ENCODE measurements at regions not wholly inside any gene's neighbourhood (a gene's known extent, or its start where the extent isn't known, plus 50 kb on each side); places are given as distances from the start of the nearest gene placed in this dataset.
A peak's percentile ranks its signal among the peaks of the same experiment; 100 is the strongest.

DNA sequence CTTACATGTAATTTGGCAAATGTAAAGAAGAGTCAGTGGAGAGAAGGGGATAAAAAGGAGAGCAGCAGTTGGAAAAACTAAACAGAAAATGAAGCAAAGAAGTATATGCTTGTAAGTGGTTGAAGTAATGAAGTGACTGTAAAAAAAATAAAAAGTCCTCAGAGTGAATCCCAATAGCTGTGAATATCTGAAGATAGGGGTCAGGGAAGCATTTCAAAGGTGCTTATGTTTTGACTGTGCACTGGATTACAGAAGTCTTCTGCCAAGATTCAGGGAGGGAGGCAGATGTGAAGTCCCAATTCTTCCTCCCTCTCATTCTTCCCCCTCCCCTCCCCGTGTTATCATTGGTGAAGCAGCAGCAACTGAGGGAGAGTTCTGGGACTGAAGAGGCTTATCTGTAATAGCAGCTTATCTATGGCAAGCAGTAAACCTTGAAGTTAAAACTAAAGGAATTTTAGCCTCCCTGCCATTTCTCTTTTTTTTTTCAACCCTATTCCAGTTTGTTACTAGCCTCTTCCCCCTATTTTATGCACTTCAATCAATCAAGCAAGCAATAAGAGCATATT lies 597.9 kb downstream of the IGSF11 start (continued):
- no peak for TF ChIP-seq YY1 (IDR thresholded peaks at IDR 0.05; ENCODE audit: borderline replicate concordance in 1 of 3, control insufficient read depth in 1 of 3, extremely low read depth in 1 of 3, insufficient read depth in 3 of 3, insufficient read length in 1 of 3, insufficient replicate concordance in 2 of 3, low read depth in 1 of 3, low read length in 2 of 3)
- TF ChIP-seq RB1 (IDR thresholded peaks at IDR 0.05; ENCODE audit: low read depth), result no peak
- TF ChIP-seq RAD51 (IDR thresholded peaks at IDR 0.05; ENCODE audit: borderline replicate concordance, low read depth), result no peak
- no peak for TF ChIP-seq TOE1 (IDR thresholded peaks at IDR 0.05; ENCODE audit: borderline replicate concordance)
- TF ChIP-seq TOE1 (CRISPR knock-in tag; IDR thresholded peaks at IDR 0.05; ENCODE audit: borderline replicate concordance, low read depth), result no peak
- no peak for TF ChIP-seq ZNF143 (CRISPR knock-in tag; IDR thresholded peaks at IDR 0.05)
- no peak for TF ChIP-seq MED1 (CRISPR knock-in tag; IDR thresholded peaks at IDR 0.05; ENCODE audit: borderline replicate concordance)
- no peak for TF ChIP-seq SIX5 (IDR thresholded peaks at IDR 0.05; ENCODE audit: borderline replicate concordance in 1 of 2, insufficient read depth in 1 of 2, low read depth in 1 of 2, low read length in 2 of 2)
- TF ChIP-seq TBP (optimal IDR thresholded peaks at IDR 0.05; ENCODE audit: low read depth, low read length), result no peak
- no peak for TF ChIP-seq ETS2 (tag; IDR thresholded peaks at IDR 0.05; ENCODE audit: borderline replicate concordance, poor library complexity, severe bottlenecking)
- no peak for TF ChIP-seq MCM5 (IDR thresholded peaks at IDR 0.05; ENCODE audit: low read depth)
- TF ChIP-seq, protein P1, sequence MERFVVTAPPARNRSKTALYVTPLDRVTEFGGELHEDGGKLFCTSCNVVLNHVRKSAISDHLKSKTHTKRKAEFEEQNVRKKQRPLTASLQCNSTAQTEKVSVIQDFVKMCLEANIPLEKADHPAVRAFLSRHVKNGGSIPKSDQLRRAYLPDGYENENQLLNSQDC (CRISPR knock-in tag; IDR thresholded peaks at IDR 0.05), result no peak
- TF ChIP-seq, protein P2, sequence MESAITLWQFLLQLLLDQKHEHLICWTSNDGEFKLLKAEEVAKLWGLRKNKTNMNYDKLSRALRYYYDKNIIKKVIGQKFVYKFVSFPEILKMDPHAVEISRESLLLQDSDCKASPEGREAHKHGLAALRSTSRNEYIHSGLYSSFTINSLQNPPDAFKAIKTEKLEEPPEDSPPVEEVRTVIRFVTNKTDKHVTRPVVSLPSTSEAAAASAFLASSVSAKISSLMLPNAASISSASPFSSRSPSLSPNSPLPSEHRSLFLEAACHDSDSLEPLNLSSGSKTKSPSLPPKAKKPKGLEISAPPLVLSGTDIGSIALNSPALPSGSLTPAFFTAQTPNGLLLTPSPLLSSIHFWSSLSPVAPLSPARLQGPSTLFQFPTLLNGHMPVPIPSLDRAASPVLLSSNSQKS (CRISPR knock-in tag; IDR thresholded peaks at IDR 0.05), result no peak
- no peak for TF ChIP-seq ZNF57 (CRISPR knock-in tag; IDR thresholded peaks at IDR 0.05)
- TF ChIP-seq MCM7 (IDR thresholded peaks at IDR 0.05), result no peak
- TF ChIP-seq, protein P3, sequence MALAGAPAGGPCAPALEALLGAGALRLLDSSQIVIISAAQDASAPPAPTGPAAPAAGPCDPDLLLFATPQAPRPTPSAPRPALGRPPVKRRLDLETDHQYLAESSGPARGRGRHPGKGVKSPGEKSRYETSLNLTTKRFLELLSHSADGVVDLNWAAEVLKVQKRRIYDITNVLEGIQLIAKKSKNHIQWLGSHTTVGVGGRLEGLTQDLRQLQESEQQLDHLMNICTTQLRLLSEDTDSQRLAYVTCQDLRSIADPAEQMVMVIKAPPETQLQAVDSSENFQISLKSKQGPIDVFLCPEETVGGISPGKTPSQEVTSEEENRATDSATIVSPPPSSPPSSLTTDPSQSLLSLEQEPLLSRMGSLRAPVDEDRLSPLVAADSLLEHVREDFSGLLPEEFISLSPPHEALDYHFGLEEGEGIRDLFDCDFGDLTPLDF (CRISPR knock-in tag; IDR thresholded peaks at IDR 0.05), result no peak
- TF ChIP-seq, protein P4, sequence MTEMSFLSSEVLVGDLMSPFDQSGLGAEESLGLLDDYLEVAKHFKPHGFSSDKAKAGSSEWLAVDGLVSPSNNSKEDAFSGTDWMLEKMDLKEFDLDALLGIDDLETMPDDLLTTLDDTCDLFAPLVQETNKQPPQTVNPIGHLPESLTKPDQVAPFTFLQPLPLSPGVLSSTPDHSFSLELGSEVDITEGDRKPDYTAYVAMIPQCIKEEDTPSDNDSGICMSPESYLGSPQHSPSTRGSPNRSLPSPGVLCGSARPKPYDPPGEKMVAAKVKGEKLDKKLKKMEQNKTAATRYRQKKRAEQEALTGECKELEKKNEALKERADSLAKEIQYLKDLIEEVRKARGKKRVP (CRISPR knock-in tag; IDR thresholded peaks at IDR 0.05), result no peak
- no peak for TF ChIP-seq TAF15 (IDR thresholded peaks at IDR 0.05; ENCODE audit: low read depth, low read length)
- TF ChIP-seq ZKSCAN8 (CRISPR knock-in tag; IDR thresholded peaks at IDR 0.05), result peak; percentile 43; the same call in 1 of the 2 replicates
- no peak for TF ChIP-seq ZNF830 (CRISPR knock-in tag; IDR thresholded peaks at IDR 0.05)
- no peak for TF ChIP-seq PRMT5 (CRISPR knock-in tag; IDR thresholded peaks at IDR 0.05)
- TF ChIP-seq CBX2 (IDR thresholded peaks at IDR 0.05; ENCODE audit: insufficient read depth, low read length, poor library complexity, severe bottlenecking), result no peak
- TF ChIP-seq, protein P5, sequence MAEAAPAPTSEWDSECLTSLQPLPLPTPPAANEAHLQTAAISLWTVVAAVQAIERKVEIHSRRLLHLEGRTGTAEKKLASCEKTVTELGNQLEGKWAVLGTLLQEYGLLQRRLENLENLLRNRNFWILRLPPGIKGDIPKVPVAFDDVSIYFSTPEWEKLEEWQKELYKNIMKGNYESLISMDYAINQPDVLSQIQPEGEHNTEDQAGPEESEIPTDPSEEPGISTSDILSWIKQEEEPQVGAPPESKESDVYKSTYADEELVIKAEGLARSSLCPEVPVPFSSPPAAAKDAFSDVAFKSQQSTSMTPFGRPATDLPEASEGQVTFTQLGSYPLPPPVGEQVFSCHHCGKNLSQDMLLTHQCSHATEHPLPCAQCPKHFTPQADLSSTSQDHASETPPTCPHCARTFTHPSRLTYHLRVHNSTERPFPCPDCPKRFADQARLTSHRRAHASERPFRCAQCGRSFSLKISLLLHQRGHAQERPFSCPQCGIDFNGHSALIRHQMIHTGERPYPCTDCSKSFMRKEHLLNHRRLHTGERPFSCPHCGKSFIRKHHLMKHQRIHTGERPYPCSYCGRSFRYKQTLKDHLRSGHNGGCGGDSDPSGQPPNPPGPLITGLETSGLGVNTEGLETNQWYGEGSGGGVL (CRISPR knock-in tag; IDR thresholded peaks at IDR 0.05), result no peak
- no peak for TF ChIP-seq KAT2B (IDR thresholded peaks at IDR 0.05; ENCODE audit: low read depth, low read length)

All from K562 (cell line).